ENCODE measurements at regions not wholly inside any gene's neighbourhood (a gene's known extent, or its start where the extent isn't known, plus 50 kb on each side); places are given as distances from the start of the nearest gene placed in this dataset.

DNA sequence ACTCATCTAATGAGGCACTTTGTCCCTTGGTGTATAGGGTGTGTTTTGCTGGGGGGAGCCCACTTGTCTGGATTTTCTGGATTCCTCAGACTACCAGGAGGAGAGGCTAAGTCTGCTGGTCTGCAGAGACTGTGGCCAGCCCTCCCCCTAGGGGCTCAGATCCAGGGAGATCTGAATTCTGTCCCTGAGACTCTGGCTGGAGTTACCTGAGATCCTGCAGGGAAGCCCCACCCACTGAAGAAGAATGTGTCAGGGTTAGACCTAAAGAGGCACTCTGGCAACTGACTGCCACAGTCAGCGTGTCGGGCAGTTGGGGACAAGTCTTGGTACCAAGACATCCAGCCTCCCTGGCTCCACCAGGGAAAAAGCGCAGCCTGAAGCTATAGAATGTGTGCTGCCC lies 138.9 kb downstream of the DCAF12L2 start:
- TF ChIP-seq, protein P1, sequence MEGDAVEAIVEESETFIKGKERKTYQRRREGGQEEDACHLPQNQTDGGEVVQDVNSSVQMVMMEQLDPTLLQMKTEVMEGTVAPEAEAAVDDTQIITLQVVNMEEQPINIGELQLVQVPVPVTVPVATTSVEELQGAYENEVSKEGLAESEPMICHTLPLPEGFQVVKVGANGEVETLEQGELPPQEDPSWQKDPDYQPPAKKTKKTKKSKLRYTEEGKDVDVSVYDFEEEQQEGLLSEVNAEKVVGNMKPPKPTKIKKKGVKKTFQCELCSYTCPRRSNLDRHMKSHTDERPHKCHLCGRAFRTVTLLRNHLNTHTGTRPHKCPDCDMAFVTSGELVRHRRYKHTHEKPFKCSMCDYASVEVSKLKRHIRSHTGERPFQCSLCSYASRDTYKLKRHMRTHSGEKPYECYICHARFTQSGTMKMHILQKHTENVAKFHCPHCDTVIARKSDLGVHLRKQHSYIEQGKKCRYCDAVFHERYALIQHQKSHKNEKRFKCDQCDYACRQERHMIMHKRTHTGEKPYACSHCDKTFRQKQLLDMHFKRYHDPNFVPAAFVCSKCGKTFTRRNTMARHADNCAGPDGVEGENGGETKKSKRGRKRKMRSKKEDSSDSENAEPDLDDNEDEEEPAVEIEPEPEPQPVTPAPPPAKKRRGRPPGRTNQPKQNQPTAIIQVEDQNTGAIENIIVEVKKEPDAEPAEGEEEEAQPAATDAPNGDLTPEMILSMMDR (conservative IDR thresholded peaks at IDR 0.05; ENCODE audit: low read depth, low read length): no peak
- no peak overlapping the region for H3K4me3 ChIP-seq (ENCODE audit: low read length)
- no peak for DNase-seq (ENCODE audit: low read depth)

- TF ChIP-seq, protein P1 (conservative IDR thresholded peaks at IDR 0.05; ENCODE audit: low read depth, low read length): no peak
- DNase-seq (ENCODE audit: low read depth): no peak
- no peak overlapping the region for H3K4me3 ChIP-seq (ENCODE audit: low read length)
Measured at GRCh38 chrX:126030021-126030420, 136.1 kb downstream of the DCAF12L2 start.

DNA sequence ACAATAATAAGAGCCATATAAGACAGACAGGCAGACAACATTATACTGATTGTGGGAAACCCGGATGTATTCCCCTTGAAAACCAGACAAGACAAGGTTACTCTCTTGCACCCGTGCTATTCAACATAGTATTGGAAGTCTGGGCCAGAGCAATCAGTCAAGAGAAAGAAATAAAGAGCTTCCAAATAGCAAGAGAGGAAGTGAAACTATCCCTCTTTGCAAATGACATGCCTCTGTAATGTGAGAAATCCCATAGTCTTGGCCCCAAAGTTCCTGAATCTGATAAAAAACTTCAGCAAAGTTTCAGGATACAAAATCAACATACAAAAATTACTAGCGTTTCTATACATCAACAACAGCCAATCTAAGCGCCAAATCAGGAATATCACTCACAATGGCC lies 102.1 kb downstream of the DCAF12L2 start:
- DNase-seq (ENCODE audit: low read depth): no peak
- H3K4me3 ChIP-seq (ENCODE audit: low read length): no peak overlapping the region
- TF ChIP-seq, protein P1 (conservative IDR thresholded peaks at IDR 0.05; ENCODE audit: low read depth, low read length): no peak

DNA sequence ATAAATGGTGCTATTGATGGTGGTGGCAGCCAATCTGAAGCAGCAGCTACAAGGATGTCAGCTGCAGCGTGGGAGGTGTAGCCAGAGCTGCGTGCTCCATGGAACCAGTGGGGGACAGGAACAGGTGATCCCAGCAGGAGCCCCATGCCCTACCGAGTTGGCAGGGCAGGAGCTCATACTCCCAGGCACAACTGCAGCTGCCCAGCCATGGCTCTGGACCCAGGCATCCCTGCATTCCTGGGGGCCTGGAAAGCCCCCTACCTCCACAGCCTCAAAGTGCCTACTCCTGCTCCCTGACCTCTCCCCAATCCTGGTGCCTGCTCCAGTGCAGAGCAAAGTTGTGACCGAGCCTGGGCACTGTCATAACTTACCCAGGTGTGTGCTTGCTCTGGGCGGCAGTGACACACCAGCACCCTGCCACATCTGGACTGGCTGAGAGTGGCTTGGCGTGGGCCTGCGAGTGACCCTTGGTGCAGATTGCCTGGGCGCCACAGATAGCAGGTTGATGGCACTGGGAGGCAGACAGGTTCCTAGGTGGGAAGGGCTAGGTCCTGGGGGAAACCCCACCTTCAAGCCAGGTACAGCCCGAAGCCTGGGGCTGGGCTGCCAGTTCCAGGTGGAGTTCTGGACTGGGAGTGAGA lies 101.1 kb downstream of the DCAF12L2 start:
- TF ChIP-seq, protein P1 (conservative IDR thresholded peaks at IDR 0.05; ENCODE audit: low read depth, low read length): no peak
- H3K4me3 ChIP-seq (ENCODE audit: low read length): no peak overlapping the region
- DNase-seq (ENCODE audit: low read depth): no peak

DNA sequence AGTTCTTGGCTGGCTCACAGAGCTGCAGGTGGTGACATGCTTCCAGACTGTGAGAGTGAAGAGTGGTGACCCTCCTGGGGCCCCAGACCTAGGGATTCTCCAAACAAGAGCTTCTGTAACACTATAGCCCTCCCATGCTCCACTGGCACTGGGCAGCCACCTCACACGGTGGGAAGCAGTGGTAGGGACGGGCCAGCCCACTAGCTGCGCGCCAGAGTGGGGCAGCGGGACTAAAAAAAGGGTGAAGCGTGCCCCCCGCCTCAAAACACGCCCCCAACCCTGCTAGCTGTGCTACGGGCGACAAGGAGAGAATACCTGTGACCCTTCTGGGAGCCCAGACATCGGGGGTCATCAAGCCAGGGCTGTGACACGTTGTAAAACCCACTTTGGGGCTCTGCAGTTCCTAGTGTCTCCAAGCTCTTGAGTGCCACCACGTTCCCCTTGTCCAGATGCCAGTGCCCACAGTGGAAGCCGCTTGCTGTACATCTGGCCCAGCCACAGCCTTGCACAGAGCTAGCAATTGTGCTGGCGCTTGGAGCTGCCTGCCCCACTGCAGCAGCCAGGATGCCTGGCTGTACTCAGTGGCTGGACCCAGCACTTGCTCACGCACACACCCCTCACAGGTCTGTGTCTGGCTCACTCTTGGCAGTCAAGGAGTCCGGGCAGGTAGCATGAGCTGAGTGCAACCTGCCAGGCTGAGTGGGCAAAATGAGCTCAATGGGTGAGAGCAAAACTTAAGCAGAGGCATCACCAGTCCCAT lies 100.0 kb downstream of the DCAF12L2 start:
- TF ChIP-seq, protein P1 (conservative IDR thresholded peaks at IDR 0.05; ENCODE audit: low read depth, low read length): no peak
- no peak for DNase-seq (ENCODE audit: low read depth)

More for the DNA sequence above, 100.0 kb downstream of the DCAF12L2 start:
- H3K4me3 ChIP-seq (ENCODE audit: low read length): no peak overlapping the region

Data from retinal pigment epithelial cell (primary cell).